Panc1 (cell line): ENCODE measurements at regions not wholly inside any gene's neighbourhood (a gene's known extent, or its start where the extent isn't known, plus 50 kb on each side); places are given as distances from the start of the nearest gene placed in this dataset.
"Not testable (repeated sequence)": the region's sequence is repeated elsewhere in the genome, so short reads cannot be mapped to it uniquely, and the experiment has no call there.

ENCODE experiments used
- POLR2AphosphoS5 ChIP-seq: IDR thresholded peaks from 2 replicates; pipeline ENCODE4 v1.6.1; 2012; ENCODE audit warnings: mild to moderate bottlenecking, low read depth, low read length, moderate library complexity
- SIN3A ChIP-seq: IDR thresholded peaks from 2 replicates; pipeline ENCODE4 v1.6.1; 2012; ENCODE audit warnings: low read depth, mild to moderate bottlenecking, low read length, moderate library complexity, borderline replicate concordance; ENCODE audit not compliant: insufficient read depth
- TCF7L2 ChIP-seq: IDR thresholded peaks from 2 replicates; pipeline ENCODE4 v1.6.1; 2011; ENCODE audit warnings: mild to moderate bottlenecking, low read depth, low read length, inconsistent platforms
- TF ChIP-seq, protein P1 (sequence below): fragments of 450-650 bp; IDR thresholded peaks from 2 replicates; pipeline ENCODE4 v1.5.1; 2017; ENCODE audit warnings: mild to moderate bottlenecking
- TF ChIP-seq, protein P2 (sequence below), 2 experiments: IDR thresholded peaks; 2 replicates each; pipeline ENCODE4 v1.6.1; 2011 to 2012; ENCODE audit warnings: low read depth in 2 of 2, control low read depth in 1 of 2, low read length in 1 of 2, mild to moderate bottlenecking in 1 of 2, moderate library complexity in 1 of 2; ENCODE audit not compliant: insufficient read depth in 1 of 2

DNA sequence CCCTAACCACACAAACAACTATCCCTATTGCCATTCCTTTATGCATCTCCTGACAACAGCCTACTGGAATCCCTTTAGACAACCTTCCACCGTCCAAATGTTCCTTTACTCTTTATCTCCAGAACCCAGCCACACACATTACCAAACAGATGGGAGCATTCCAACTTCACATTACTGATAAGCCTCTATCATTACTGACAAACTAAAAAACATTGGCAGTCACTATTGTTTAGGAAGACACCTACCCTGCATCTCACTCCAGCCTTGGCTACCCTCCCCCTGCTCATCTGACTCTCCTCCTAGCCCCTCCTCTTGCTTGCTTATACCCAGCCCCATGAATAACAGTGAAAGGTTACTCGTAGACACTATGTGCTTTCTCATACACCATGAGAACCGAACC, 130.3 kb upstream of the ATF7IP start:
- TF ChIP-seq, protein P1, sequence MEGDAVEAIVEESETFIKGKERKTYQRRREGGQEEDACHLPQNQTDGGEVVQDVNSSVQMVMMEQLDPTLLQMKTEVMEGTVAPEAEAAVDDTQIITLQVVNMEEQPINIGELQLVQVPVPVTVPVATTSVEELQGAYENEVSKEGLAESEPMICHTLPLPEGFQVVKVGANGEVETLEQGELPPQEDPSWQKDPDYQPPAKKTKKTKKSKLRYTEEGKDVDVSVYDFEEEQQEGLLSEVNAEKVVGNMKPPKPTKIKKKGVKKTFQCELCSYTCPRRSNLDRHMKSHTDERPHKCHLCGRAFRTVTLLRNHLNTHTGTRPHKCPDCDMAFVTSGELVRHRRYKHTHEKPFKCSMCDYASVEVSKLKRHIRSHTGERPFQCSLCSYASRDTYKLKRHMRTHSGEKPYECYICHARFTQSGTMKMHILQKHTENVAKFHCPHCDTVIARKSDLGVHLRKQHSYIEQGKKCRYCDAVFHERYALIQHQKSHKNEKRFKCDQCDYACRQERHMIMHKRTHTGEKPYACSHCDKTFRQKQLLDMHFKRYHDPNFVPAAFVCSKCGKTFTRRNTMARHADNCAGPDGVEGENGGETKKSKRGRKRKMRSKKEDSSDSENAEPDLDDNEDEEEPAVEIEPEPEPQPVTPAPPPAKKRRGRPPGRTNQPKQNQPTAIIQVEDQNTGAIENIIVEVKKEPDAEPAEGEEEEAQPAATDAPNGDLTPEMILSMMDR = not testable (repeated sequence)
- TF ChIP-seq, protein P2, sequence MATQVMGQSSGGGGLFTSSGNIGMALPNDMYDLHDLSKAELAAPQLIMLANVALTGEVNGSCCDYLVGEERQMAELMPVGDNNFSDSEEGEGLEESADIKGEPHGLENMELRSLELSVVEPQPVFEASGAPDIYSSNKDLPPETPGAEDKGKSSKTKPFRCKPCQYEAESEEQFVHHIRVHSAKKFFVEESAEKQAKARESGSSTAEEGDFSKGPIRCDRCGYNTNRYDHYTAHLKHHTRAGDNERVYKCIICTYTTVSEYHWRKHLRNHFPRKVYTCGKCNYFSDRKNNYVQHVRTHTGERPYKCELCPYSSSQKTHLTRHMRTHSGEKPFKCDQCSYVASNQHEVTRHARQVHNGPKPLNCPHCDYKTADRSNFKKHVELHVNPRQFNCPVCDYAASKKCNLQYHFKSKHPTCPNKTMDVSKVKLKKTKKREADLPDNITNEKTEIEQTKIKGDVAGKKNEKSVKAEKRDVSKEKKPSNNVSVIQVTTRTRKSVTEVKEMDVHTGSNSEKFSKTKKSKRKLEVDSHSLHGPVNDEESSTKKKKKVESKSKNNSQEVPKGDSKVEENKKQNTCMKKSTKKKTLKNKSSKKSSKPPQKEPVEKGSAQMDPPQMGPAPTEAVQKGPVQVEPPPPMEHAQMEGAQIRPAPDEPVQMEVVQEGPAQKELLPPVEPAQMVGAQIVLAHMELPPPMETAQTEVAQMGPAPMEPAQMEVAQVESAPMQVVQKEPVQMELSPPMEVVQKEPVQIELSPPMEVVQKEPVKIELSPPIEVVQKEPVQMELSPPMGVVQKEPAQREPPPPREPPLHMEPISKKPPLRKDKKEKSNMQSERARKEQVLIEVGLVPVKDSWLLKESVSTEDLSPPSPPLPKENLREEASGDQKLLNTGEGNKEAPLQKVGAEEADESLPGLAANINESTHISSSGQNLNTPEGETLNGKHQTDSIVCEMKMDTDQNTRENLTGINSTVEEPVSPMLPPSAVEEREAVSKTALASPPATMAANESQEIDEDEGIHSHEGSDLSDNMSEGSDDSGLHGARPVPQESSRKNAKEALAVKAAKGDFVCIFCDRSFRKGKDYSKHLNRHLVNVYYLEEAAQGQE (IDR thresholded peaks at IDR 0.05; ENCODE audit: insufficient read depth in 1 of 2, low read depth in 2 of 2, low read length in 1 of 2) = not testable (repeated sequence)
- not testable (repeated sequence) for TF ChIP-seq TCF7L2, POLR2AphosphoS5, SIN3A
